NT2/D1 (cell line): ENCODE measurements at regions not wholly inside any gene's neighbourhood (a gene's known extent, or its start where the extent isn't known, plus 50 kb on each side); places are given as distances from the start of the nearest gene placed in this dataset.

ENCODE experiments used
- DNase-seq: peaks from one replicate; pipeline ENCODE4 v3.0.0-alpha.2; 2011; ENCODE audit warnings: low read depth, low spot score
- H3K27me3 ChIP-seq: 2 replicates; pipeline ENCODE4 v1.6.0; 2011; ENCODE audit warnings: mild to moderate bottlenecking; ENCODE audit not compliant: insufficient read length, insufficient read depth
- H3K36me3 ChIP-seq: 2 replicates; pipeline ENCODE4 v1.6.1; 2011; ENCODE audit warnings: mild to moderate bottlenecking, low read length, mixed read lengths; ENCODE audit not compliant: insufficient read depth, insufficient read length
- H3K4me1 ChIP-seq: 2 replicates; pipeline ENCODE4 v1.5.1; 2011; ENCODE audit not compliant: insufficient read depth, insufficient read length
- H3K4me3 ChIP-seq: 2 replicates; pipeline ENCODE4 v1.5.1; 2011; ENCODE audit warnings: low read depth; ENCODE audit not compliant: insufficient read length
- H3K9ac ChIP-seq: 2 replicates; pipeline ENCODE4 v1.6.0; 2011; ENCODE audit warnings: low read depth; ENCODE audit not compliant: insufficient read length
- H3K9me3 ChIP-seq: 2 replicates; pipeline ENCODE4 v1.5.1; 2011; ENCODE audit warnings: mild to moderate bottlenecking, low read length; ENCODE audit not compliant: insufficient read depth
- SUZ12 ChIP-seq: IDR thresholded peaks from 2 replicates; pipeline ENCODE4 v1.6.1; 2011; ENCODE audit not compliant: insufficient read length, insufficient read depth; ENCODE audit errors: extremely low read depth
- YY1 ChIP-seq: IDR thresholded peaks from 2 replicates; pipeline ENCODE4 v1.6.1; 2011; ENCODE audit not compliant: insufficient read length, insufficient read depth
- ZNF274 ChIP-seq: IDR thresholded peaks from 2 replicates; pipeline ENCODE4 v1.6.1; 2011; ENCODE audit warnings: mild to moderate bottlenecking, low read depth, low read length

- Histone ChIP-seq H3K27me3 (no peaks in the 10 kb centered on the region), H3K9ac (no peak overlapping the region), H3K4me3 (no peak overlapping the region), H3K4me1 (no peaks in the 10 kb centered on the region), H3K36me3 (no peaks in the 10 kb centered on the region), H3K9me3 (no peaks in the 10 kb centered on the region)
- DNase-seq: no peak
- TF ChIP-seq ZNF274 (no peak), SUZ12 (no peak), YY1 (no peak)
These were observed 506.9 kb downstream of the TLE1 start for GRCh38 chr9:81182431-81182830.

- Histone ChIP-seq H3K9ac (no peak overlapping the region), H3K4me1 (no peaks in the 10 kb centered on the region), H3K36me3 (no peaks in the 10 kb centered on the region), H3K9me3 (no peaks in the 10 kb centered on the region), H3K27me3 (no peaks in the 10 kb centered on the region), H3K4me3 (no peak overlapping the region)
- TF ChIP-seq SUZ12 (no peak), ZNF274 (no peak), YY1 (no peak)
- no peak for DNase-seq
These were observed 515.3 kb downstream of the TLE1 start for GRCh38 chr9:81174023-81174422.

- Histone ChIP-seq H3K4me3 (no peak overlapping the region), H3K4me1 (no peaks in the 10 kb centered on the region), H3K9ac (no peak overlapping the region), H3K27me3 (no peaks in the 10 kb centered on the region), H3K9me3 (no peaks in the 10 kb centered on the region), H3K36me3 (no peaks in the 10 kb centered on the region)
- no peak for TF ChIP-seq SUZ12
- TF ChIP-seq ZNF274: no peak
- TF ChIP-seq YY1: no peak
- DNase-seq: no peak
These were observed 517.7 kb downstream of the TLE1 start for GRCh38 chr9:81171689-81172088.

GRCh38 chr9:81162361-81162760, 527.0 kb downstream of the TLE1 start:
- Histone ChIP-seq H3K9me3 (no peaks in the 10 kb centered on the region), H3K27me3 (no peaks in the 10 kb centered on the region), H3K36me3 (no peaks in the 10 kb centered on the region), H3K4me3 (no peak overlapping the region), H3K4me1 (peaks cover 1% of the 10 kb centered on the region), H3K9ac (no peak overlapping the region)
- no peak for DNase-seq
- TF ChIP-seq SUZ12 (no peak), ZNF274 (no peak), YY1 (no peak)

GRCh38 chr9:81156381-81156780, 533.0 kb downstream of the TLE1 start:
- Histone ChIP-seq H3K4me1 (no peaks in the 10 kb centered on the region), H3K4me3 (no peak overlapping the region), H3K27me3 (no peaks in the 10 kb centered on the region), H3K36me3 (no peaks in the 10 kb centered on the region), H3K9me3 (no peaks in the 10 kb centered on the region), H3K9ac (no peak overlapping the region)
- no peak for DNase-seq
- no peak for TF ChIP-seq ZNF274
- TF ChIP-seq SUZ12: no peak
- TF ChIP-seq YY1: no peak

- DNase-seq: no peak
- no peak for TF ChIP-seq YY1
- no peak for TF ChIP-seq SUZ12
- no peak for TF ChIP-seq ZNF274
- Histone ChIP-seq H3K4me1 (no peaks in the 10 kb centered on the region), H3K9me3 (no peaks in the 10 kb centered on the region; the same call in 1 of the 2 replicates), H3K36me3 (no peaks in the 10 kb centered on the region), H3K27me3 (no peaks in the 10 kb centered on the region), H3K9ac (no peak overlapping the region), H3K4me3 (no peak overlapping the region)
These were observed 539.2 kb downstream of the TLE1 start for GRCh38 chr9:81150016-81150625.

GRCh38 chr9:81146684-81147337, 542.5 kb downstream of the TLE1 start:
- Histone ChIP-seq H3K4me1 (no peaks in the 10 kb centered on the region), H3K27me3 (no peaks in the 10 kb centered on the region), H3K9ac (no peak overlapping the region), H3K36me3 (no peaks in the 10 kb centered on the region), H3K4me3 (no peak overlapping the region), H3K9me3 (no peaks in the 10 kb centered on the region; the same call in 1 of the 2 replicates)
- no peak for DNase-seq
- TF ChIP-seq ZNF274: no peak
- no peak for TF ChIP-seq SUZ12
- no peak for TF ChIP-seq YY1
